Tibial nerve (tissue), 4 donors: ENCODE measurements at regions not wholly inside any gene's neighbourhood (a gene's known extent, or its start where the extent isn't known, plus 50 kb on each side); places are given as distances from the start of the nearest gene placed in this dataset.

Experiments
- DNase-seq, 2 donors: peaks; one replicate each; pipeline ENCODE4 v3.0.0-alpha.2; 2019; ENCODE audit warnings: low spot score in 2 of 2
- H3K27ac ChIP-seq, 4 donors: fragments of 200-600 bp; sonication (generic) in 3 of 4; one replicate each; pipeline ENCODE4 v1.5.1; 2017 to 2019; ENCODE audit warnings: mild to moderate bottlenecking in 1 of 4
- H3K27me3 ChIP-seq, 2 donors: fragments of 200-600 bp; sonication (generic) in 1 of 2; one replicate each; pipeline versions ENCODE4 v1.5.1 to v1.6.0; 2017 to 2019
- H3K36me3 ChIP-seq, 3 donors: fragments of 200-600 bp; sonication (generic); one replicate each; pipeline ENCODE4 v1.5.1; 2018 to 2019
- H3K4me1 ChIP-seq, 4 donors: fragments of 200-600 bp; sonication (generic) in 3 of 4; one replicate each; pipeline ENCODE4 v1.5.1; 2017 to 2019
- H3K4me3 ChIP-seq, 4 donors: fragments of 200-600 bp; sonication (generic) in 3 of 4; one replicate each; pipeline ENCODE4 v1.5.1; 2017 to 2019; ENCODE audit warnings: mild to moderate bottlenecking in 1 of 4, moderate library complexity in 1 of 4
- H3K9me3 ChIP-seq, 4 donors: fragments of 200-600 bp; sonication (generic) in 3 of 4; one replicate each; pipeline ENCODE4 v1.5.1; 2017 to 2019
- CTCF ChIP-seq, 5 experiments: fragments of 200-600 bp in 3 of 5; fragments of 450-650 bp in 2 of 5; sonication (generic) in 3 of 5; IDR thresholded peaks; one replicate each; pipeline ENCODE4 v1.5.1; 2016 to 2019; ENCODE audit warnings: antibody characterized with exemption in 5 of 5, mild to moderate bottlenecking in 3 of 5, moderate library complexity in 2 of 5
- EP300 ChIP-seq, 2 donors: sonication (generic); formaldehyde crosslinking; IDR thresholded peaks; one replicate each; pipeline ENCODE4 v1.6.1; 2017; ENCODE audit warnings: antibody characterized with exemption in 2 of 2, mild to moderate bottlenecking in 1 of 2
- POLR2A ChIP-seq, 2 donors: fragments of 450-650 bp; IDR thresholded peaks; one replicate each; pipeline ENCODE4 v1.6.1; 2017; ENCODE audit warnings: antibody characterized with exemption in 2 of 2, mild to moderate bottlenecking in 2 of 2, moderate library complexity in 2 of 2
- WGBS, 2 donors: methylation state at CpG; one replicate each; pipeline ENCODE4 v1.1.5; 2018; 5-methylcytosine and 5-hydroxymethylcytosine counted together

DNA sequence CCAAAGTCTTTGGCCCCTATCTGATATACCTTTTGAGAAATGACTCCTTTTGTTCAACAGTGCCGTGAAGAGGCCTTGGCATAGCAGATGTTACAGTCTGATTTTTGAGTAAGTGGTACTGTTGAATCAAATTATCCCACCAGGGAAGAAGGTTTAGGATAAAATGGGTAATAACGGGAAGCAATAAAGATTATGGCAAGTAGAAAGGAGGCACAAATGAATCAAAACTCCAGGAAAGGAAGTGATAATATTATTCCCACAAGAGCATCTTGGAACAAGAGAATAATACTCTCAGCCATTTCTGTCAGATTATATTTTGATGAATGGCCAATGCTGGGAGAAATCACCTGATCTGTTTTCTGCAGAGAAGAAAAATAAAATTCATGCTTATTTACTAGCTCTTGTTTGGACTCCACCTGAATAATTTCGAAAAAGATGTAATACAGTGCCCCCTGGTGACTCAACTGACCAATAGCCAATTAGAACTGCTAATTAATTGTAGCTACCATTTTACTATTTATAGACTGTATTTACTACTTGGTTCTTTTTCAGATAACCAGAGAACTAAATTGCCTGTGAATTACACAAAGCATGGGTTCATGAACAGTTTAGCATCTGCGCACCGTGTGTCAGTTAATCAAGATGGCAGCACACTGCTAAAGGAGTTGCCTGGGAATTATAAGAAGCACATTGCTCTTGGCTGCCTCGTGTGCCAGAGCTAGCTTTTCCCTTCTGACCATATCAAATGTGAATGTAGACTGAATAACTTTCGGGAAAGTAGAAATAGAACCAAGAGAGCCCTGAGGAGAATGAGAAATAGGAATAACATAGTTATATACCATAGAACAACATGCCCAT lies 78.5 kb upstream of the TRDN start:
- WGBS, 2 donors: 70 to 74% methylated on average over 7 of the region's 7 CpGs
- Histone ChIP-seq H3K36me3 (no peaks in the 10 kb centered on the region), H3K27me3 (no peaks in the 10 kb centered on the region), H3K4me1 (peaks cover 0 to 3% (median 0%) of the 10 kb centered on the region in 4 donors), H3K27ac (no peak overlapping the region), H3K4me3 (no peak overlapping the region), H3K9me3 (no peaks in the 10 kb centered on the region)
- peak in 1 of 2 donors; percentile 31 for DNase-seq
- TF ChIP-seq POLR2A (IDR thresholded peaks at IDR 0.05) (no peak), EP300 (IDR thresholded peaks at IDR 0.05) (no peak), CTCF (IDR thresholded peaks at IDR 0.05) (peak; percentile 34 to 78 (median 57))

DNA sequence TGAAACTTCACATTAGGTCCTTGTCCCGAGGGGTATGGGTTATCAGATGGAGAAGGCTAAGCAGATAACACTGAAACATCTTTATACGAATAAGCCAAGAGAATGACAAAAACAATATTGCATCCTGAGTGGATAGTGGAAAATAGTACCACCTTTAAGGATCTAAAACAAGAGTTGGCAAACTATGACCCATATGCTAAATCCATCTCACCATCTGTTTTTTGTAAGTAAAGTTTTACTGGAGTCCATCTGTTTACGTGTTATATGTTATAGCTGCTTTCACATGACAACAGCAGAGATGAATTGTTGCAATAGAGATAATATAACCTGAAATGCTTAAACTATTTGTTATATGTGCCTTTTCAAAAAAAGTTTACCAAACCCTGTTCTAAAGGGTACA lies 76.1 kb upstream of the TRDN start:
- Histone ChIP-seq H3K27ac (no peak overlapping the region), H3K27me3 (no peaks in the 10 kb centered on the region), H3K36me3 (no peaks in the 10 kb centered on the region), H3K4me3 (no peak overlapping the region), H3K4me1 (peaks cover 0 to 3% (median 0%) of the 10 kb centered on the region in 4 donors), H3K9me3 (no peaks in the 10 kb centered on the region)
- TF ChIP-seq EP300 (IDR thresholded peaks at IDR 0.05) (no peak), POLR2A (IDR thresholded peaks at IDR 0.05) (no peak), CTCF (IDR thresholded peaks at IDR 0.05) (no peak)
- DNase-seq: no peak
- WGBS, 2 donors: 88% methylated on average over 3 of the region's 3 CpGs

- Histone ChIP-seq H3K36me3 (no peaks in the 10 kb centered on the region), H3K27ac (no peak overlapping the region), H3K9me3 (no peaks in the 10 kb centered on the region), H3K4me1 (peaks cover 0 to 5% (median 0%) of the 10 kb centered on the region in 4 donors), H3K4me3 (no peak overlapping the region), H3K27me3 (no peaks in the 10 kb centered on the region)
- TF ChIP-seq POLR2A (IDR thresholded peaks at IDR 0.05) (no peak), CTCF (IDR thresholded peaks at IDR 0.05) (no peak), EP300 (IDR thresholded peaks at IDR 0.05) (no peak)
- 93 to 96% methylated on average over 3 of the region's 3 CpGs for WGBS, 2 donors
- no peak for DNase-seq
Measured at GRCh38 chr6:123702943-123703342, 66.2 kb upstream of the TRDN start.

GRCh38 chr6:123687864-123688263 lies 51.1 kb upstream of the TRDN start:
- DNase-seq: no peak
- Histone ChIP-seq H3K4me3 (no peak overlapping the region), H3K9me3 (no peaks in the 10 kb centered on the region), H3K27ac (no peak overlapping the region), H3K27me3 (no peaks in the 10 kb centered on the region), H3K36me3 (no peaks in the 10 kb centered on the region), H3K4me1 (no peaks in the 10 kb centered on the region)
- WGBS, 2 donors: 91 to 100% methylated on average over 1 of the region's 1 CpG
- TF ChIP-seq CTCF (IDR thresholded peaks at IDR 0.05): no peak
- no peak for TF ChIP-seq POLR2A (IDR thresholded peaks at IDR 0.05)
- no peak for TF ChIP-seq EP300 (IDR thresholded peaks at IDR 0.05)
